Transverse colon (tissue), 4 donors: ENCODE measurements at regions not wholly inside any gene's neighbourhood (a gene's known extent, or its start where the extent isn't known, plus 50 kb on each side); places are given as distances from the start of the nearest gene placed in this dataset.
A peak's percentile ranks its signal among the peaks of the same experiment; 100 is the strongest.

ENCODE experiments used
- DNase-seq: peaks from one replicate; pipeline ENCODE4 v3.0.0-alpha.2; 2019
- H3K27ac ChIP-seq, 4 donors: fragments of 200-600 bp; sonication (generic); 2 replicates each; pipeline ENCODE4 v1.5.1; 2016 to 2018; ENCODE audit warnings: inconsistent platforms in 4 of 4
- H3K27me3 ChIP-seq: fragments of 200-600 bp; sonication (generic); 2 replicates; pipeline ENCODE4 v1.5.1; 2017; ENCODE audit warnings: inconsistent platforms
- H3K36me3 ChIP-seq, 4 donors: fragments of 200-600 bp; sonication (generic); 2 replicates each; pipeline ENCODE4 v1.5.1; 2017 to 2019; ENCODE audit warnings: inconsistent platforms in 4 of 4
- H3K4me1 ChIP-seq, 4 donors: fragments of 200-600 bp; sonication (generic); 2 replicates each; pipeline ENCODE4 v1.5.1; 2017 to 2020; ENCODE audit warnings: inconsistent platforms in 4 of 4
- H3K4me3 ChIP-seq, 4 donors: fragments of 200-600 bp; sonication (generic); 1 replicate in 1 of 4; 2 replicates in 3 of 4; pipeline versions ENCODE4 v1.5.1 to v1.6.1; 2017 to 2019; ENCODE audit warnings: inconsistent platforms in 4 of 4
- H3K9me3 ChIP-seq, 2 donors: fragments of 200-600 bp; sonication (generic); 2 replicates each; pipeline ENCODE4 v1.5.1; 2017 to 2019; ENCODE audit warnings: inconsistent platforms in 2 of 2
- CTCF ChIP-seq, 5 experiments: fragments of 200-600 bp in 3 of 5; fragments of 450-650 bp in 2 of 5; sonication (generic) in 3 of 5; IDR thresholded peaks; 1 replicate in 2 of 5; 2 replicates in 3 of 5; pipeline ENCODE4 v1.5.1; 2016 to 2017; ENCODE audit warnings: antibody characterized with exemption in 5 of 5, inconsistent platforms in 3 of 5, mild to moderate bottlenecking in 2 of 5, moderate library complexity in 1 of 5
- EP300 ChIP-seq: sonication (generic); formaldehyde crosslinking; IDR thresholded peaks from one replicate; pipeline ENCODE4 v1.6.1; 2017; ENCODE audit warnings: antibody characterized with exemption, low read depth
- POLR2A ChIP-seq: fragments of 450-650 bp; IDR thresholded peaks from one replicate; pipeline ENCODE4 v1.6.1; 2016; ENCODE audit warnings: antibody characterized with exemption, mild to moderate bottlenecking, moderate library complexity
- POLR2AphosphoS5 ChIP-seq, 3 donors: sonication (generic); formaldehyde crosslinking; IDR thresholded peaks; one replicate each; pipeline ENCODE4 v1.6.1; 2016; ENCODE audit warnings: antibody characterized with exemption in 3 of 3
- WGBS, 2 donors: methylation state at CpG; one replicate each; pipeline ENCODE4 v1.1.5; 2018; ENCODE audit warnings: low coverage in 1 of 2; 5-methylcytosine and 5-hydroxymethylcytosine counted together
- in situ Hi-C, 4 donors: fragments of 200-750 bp; cut with MboI; loops; one replicate each; pipeline versions ENCODE4 v1.15.0 to v1.15.1; 2017; ENCODE audit warnings: low sequenced_read_pairs in 3 of 4, low pct_ligation_motif_present in 1 of 4, low pct_unique_long_range_greater_than_20kb in 1 of 4
- intact Hi-C: fragments of 100-400 bp; cut with DNase I; formaldehyde crosslinking; loops from one replicate; pipeline ENCODE4 v1.15.1; 2023; ENCODE audit warnings: low total_unique reads

GRCh38 chr2:191544461-191545062 is 133.4 kb upstream of the NABP1 start:
- Histone ChIP-seq H3K4me3 (no peak overlapping the region), H3K27me3 (no peaks in the 10 kb centered on the region), H3K27ac (no peak overlapping the region), H3K36me3 (no peaks in the 10 kb centered on the region), H3K4me1 (no peaks in the 10 kb centered on the region), H3K9me3 (no peaks in the 10 kb centered on the region)
- intact Hi-C loops: no loop called here
- in situ Hi-C loops: no loop called here
- no peak for TF ChIP-seq POLR2A
- no peak for TF ChIP-seq EP300
- no peak for TF ChIP-seq CTCF (IDR thresholded peaks at IDR 0.05)
- no peak for TF ChIP-seq POLR2AphosphoS5 (IDR thresholded peaks at IDR 0.05)
- DNase-seq: no peak

GRCh38 chr2:191545361-191545760 is 132.6 kb upstream of the NABP1 start:
- no peaks in the 10 kb centered on the region for H3K36me3 ChIP-seq
- no peaks in the 10 kb centered on the region for H3K9me3 ChIP-seq
- H3K4me3 ChIP-seq: no peak overlapping the region
- no peak for TF ChIP-seq CTCF (IDR thresholded peaks at IDR 0.05)
- in situ Hi-C loops (no loop called here), intact Hi-C loops (no loop called here)
- no peaks in the 10 kb centered on the region for H3K4me1 ChIP-seq
- DNase-seq: no peak
- 86 to 90% methylated on average over 2 of the region's 2 CpGs for WGBS, 2 donors
- H3K27me3 ChIP-seq: no peaks in the 10 kb centered on the region
- no peak overlapping the region for H3K27ac ChIP-seq

GRCh38 chr2:191552066-191552465 is 125.9 kb upstream of the NABP1 start:
- Histone ChIP-seq H3K27me3 (no peaks in the 10 kb centered on the region), H3K4me3 (no peak overlapping the region), H3K4me1 (no peaks in the 10 kb centered on the region), H3K36me3 (no peaks in the 10 kb centered on the region), H3K27ac (no peak overlapping the region), H3K9me3 (no peaks in the 10 kb centered on the region)
- in situ Hi-C loops: loop anchor here (5.0 to 25.0 kb wide), 2 partner anchors 610 kb away; no protein-coding TSS in a partner anchor
- 31 to 42% methylated on average over 6 of the region's 6 CpGs for WGBS, 2 donors
- intact Hi-C loops: loop anchor here (10.0 kb wide), 1 partner anchor 613 kb away; no protein-coding TSS in a partner anchor
- TF ChIP-seq POLR2AphosphoS5 (IDR thresholded peaks at IDR 0.05): no peak
- no peak for TF ChIP-seq POLR2A
- no peak for DNase-seq

GRCh38 chr2:191554240-191554639 is 123.7 kb upstream of the NABP1 start:
- no peak for DNase-seq
- in situ Hi-C loops (loop anchor here (5.0 to 25.0 kb wide), 2 partner anchors 608 kb away; no protein-coding TSS in a partner anchor), intact Hi-C loops (loop anchor here (10.0 kb wide), 1 partner anchor 611 kb away; no protein-coding TSS in a partner anchor)
- Histone ChIP-seq H3K4me1 (no peaks in the 10 kb centered on the region), H3K4me3 (no peak overlapping the region), H3K36me3 (no peaks in the 10 kb centered on the region), H3K27ac (no peak overlapping the region), H3K9me3 (no peaks in the 10 kb centered on the region), H3K27me3 (no peaks in the 10 kb centered on the region)
- WGBS, 2 donors: 75 to 89% methylated on average over 3 of the region's 3 CpGs
- TF ChIP-seq POLR2A: no peak

- no peak for TF ChIP-seq POLR2AphosphoS5 (IDR thresholded peaks at IDR 0.05)
- TF ChIP-seq CTCF (IDR thresholded peaks at IDR 0.05): peak; percentile 68 to 78 (median 73)
- no peak for TF ChIP-seq EP300
- DNase-seq: peak; percentile 88
- intact Hi-C loops: loop anchor here (5.0 to 10.0 kb wide), 3 partner anchors 132 to 610 kb away; no protein-coding TSS in a partner anchor
- WGBS, 2 donors: 2 to 5% methylated on average over 6 to 10 of the region's 10 CpGs
- Histone ChIP-seq H3K4me3 (no peak overlapping the region), H3K36me3 (no peaks in the 10 kb centered on the region), H3K4me1 (peaks cover 0 to 3% (median 0%) of the 10 kb centered on the region in 4 donors), H3K9me3 (no peaks in the 10 kb centered on the region), H3K27me3 (no peaks in the 10 kb centered on the region), H3K27ac (no peak overlapping the region)
- in situ Hi-C loops: loop anchor here in 1 of 4 donors (25.0 kb wide), 1 partner anchor 607 kb away; no protein-coding TSS in a partner anchor
Observed at GRCh38 chr2:191555092-191555742, 122.7 kb upstream of the NABP1 start.
